GM18511 (cell line): ENCODE measurements at regions not wholly inside any gene's neighbourhood (a gene's known extent, or its start where the extent isn't known, plus 50 kb on each side); places are given as distances from the start of the nearest gene placed in this dataset.

Experiments used
- ATAC-seq: cut with Tn5 transposase; IDR thresholded peaks from one replicate; pipeline ENCODE4 v1.9.1; 2021; ENCODE audit warnings: mild to moderate bottlenecking, moderate library complexity; ENCODE audit not compliant: unreplicated experiment

DNA sequence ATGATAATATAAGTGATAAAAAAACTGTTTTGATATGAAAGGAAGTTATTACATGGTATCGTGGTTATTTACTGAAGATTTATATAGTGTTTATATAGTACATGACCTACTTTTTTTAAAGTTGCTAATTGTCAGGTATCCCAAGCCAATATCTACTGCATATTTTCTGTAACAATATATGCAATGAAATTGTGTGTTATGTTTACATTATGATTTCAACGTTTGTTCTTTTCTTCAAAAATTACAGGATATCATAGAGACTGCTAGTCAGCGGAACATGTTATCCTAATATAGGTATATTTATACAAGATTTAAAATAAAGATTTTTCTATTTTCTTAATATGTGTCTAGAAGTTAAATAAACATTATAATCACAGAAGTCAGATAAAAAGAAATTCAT is 167.5 kb upstream of the DPYD start:
- ATAC-seq: no peak

GRCh38 chr1:98086796-98087441 is 166.1 kb upstream of the DPYD start:
- no peak for ATAC-seq

GRCh38 chr1:98086156-98086555 is 165.3 kb upstream of the DPYD start:
- no peak for ATAC-seq

- ATAC-seq: no peak
Observed at GRCh38 chr1:98084188-98084587, 163.4 kb upstream of the DPYD start.

GRCh38 chr1:98081944-98082343 is 161.1 kb upstream of the DPYD start:
- ATAC-seq: no peak

- ATAC-seq: no peak
Observed at GRCh38 chr1:98078596-98078995, 157.8 kb upstream of the DPYD start.

GRCh38 chr1:98077691-98078090 is 156.9 kb upstream of the DPYD start:
- no peak for ATAC-seq

- no peak for ATAC-seq
Observed at GRCh38 chr1:98075626-98076025, 154.8 kb upstream of the DPYD start.

- no peak for ATAC-seq
Observed at GRCh38 chr1:98073823-98074222, 153.0 kb upstream of the DPYD start.

- ATAC-seq: no peak
Observed at GRCh38 chr1:98073106-98073505, 152.3 kb upstream of the DPYD start.

DNA sequence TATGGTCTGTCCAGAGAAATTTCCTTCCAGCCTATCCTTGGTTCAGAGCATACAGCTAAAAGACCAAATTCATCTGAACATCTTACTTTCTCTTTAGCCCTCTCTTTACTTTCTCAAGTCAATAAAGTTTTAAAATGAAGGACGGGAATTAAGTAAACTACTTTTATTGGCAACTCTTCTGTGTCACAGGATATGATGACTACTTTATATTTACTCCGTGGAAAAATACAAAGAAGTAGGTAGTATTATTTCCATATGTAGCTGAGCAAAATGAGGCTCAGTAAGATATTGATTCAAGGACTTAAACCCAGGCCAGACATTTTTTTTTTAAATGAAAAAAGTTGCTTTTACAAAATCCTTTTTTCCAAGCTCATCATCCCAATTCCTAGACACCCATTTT is 151.2 kb upstream of the DPYD start:
- no peak for ATAC-seq

GRCh38 chr1:98068016-98068415 is 147.2 kb upstream of the DPYD start:
- ATAC-seq: no peak

DNA sequence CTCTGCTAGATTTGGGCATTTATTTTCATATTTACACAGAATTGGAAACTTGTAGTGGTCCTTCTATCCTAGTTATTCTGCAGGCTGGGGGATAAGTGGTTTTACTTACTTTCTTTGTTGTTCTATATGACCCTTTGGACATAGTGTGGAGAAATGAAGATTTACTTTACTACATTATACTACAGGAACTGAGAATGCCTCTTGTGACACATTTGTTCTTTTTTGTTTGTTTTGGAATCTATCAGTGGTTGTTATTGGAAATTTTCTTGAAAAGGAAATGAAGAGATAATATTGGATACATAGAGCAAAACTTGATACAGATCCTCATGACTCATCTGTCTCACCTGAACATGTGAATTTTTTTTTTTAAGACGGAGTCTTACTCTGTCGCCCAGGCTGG is 146.1 kb upstream of the DPYD start:
- ATAC-seq: no peak

GRCh38 chr1:98059620-98060019 is 138.8 kb upstream of the DPYD start:
- ATAC-seq: no peak

GRCh38 chr1:98058676-98059075 is 137.8 kb upstream of the DPYD start:
- ATAC-seq: no peak

DNA sequence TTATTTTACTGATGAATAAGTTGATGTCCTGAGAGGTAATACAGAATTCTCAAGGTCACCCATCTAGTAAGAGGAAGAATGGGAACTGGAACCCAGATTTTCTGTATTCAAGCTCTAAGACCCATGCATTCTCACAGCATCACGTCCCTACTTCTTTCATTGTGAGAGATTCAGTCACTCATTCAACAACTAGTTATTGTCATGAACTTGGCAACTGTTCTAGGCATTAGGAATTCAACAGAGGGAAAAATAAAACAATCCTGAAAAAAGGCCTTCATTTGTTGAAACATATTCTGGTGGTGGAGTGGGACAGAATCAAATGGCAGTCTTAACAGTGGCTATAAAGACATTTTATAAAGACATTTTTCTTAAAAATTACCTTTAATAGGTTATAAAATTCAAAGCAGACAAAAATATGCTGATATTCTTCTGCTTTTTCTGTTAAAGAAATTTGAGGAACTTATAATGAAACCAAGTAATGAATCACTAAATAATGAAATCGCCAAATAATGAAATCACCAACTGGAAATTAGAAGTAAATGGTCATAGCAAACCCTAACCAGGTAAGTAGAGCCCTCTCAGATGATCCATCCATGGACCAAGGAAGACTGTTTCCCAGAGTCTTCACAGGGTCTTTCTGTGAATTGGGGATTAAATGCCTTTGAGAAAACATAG is 136.5 kb upstream of the DPYD start:
- no peak for ATAC-seq

DNA sequence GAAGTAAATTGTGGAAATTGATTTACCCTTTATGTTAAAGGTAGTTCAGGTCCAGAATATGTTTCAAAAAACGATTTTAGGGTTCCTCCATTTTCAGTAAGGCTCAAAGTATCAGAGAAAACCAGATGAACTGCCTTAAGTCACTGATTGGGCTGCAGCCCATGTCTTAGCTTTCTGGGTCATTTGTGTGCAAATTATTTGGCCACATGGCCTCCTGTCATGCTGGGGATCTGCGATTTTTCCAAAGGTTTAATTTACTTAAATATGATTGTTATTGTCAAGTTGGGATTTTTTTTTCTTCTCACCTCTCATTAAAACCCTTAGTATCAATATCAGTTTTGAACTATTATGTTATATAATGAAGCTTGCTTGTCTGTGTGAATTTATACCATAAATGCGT is 135.9 kb upstream of the DPYD start:
- no peak for ATAC-seq

DNA sequence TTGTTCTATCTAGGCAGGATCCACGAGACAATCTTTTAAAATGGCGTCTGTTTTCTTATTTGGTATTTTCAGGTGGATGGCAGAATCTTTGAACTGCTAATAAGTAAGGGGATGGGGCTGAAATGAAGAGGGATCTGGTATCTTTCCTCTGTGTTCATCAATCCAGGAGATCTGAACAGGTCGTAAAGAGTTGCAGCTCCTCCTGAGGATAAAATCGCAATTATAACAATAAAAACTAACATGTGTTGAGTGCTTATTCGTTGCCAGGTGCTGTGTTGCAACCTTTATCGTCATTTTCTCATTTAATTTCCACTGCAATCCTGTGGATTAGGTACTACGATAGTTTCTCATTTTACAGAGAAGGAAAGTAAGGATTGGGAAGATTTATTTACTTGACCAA is 134.6 kb upstream of the DPYD start:
- no peak for ATAC-seq

GRCh38 chr1:98054786-98055185 is 134.0 kb upstream of the DPYD start:
- ATAC-seq: no peak

- ATAC-seq: no peak
Observed at GRCh38 chr1:98054367-98054701, 133.5 kb upstream of the DPYD start.

DNA sequence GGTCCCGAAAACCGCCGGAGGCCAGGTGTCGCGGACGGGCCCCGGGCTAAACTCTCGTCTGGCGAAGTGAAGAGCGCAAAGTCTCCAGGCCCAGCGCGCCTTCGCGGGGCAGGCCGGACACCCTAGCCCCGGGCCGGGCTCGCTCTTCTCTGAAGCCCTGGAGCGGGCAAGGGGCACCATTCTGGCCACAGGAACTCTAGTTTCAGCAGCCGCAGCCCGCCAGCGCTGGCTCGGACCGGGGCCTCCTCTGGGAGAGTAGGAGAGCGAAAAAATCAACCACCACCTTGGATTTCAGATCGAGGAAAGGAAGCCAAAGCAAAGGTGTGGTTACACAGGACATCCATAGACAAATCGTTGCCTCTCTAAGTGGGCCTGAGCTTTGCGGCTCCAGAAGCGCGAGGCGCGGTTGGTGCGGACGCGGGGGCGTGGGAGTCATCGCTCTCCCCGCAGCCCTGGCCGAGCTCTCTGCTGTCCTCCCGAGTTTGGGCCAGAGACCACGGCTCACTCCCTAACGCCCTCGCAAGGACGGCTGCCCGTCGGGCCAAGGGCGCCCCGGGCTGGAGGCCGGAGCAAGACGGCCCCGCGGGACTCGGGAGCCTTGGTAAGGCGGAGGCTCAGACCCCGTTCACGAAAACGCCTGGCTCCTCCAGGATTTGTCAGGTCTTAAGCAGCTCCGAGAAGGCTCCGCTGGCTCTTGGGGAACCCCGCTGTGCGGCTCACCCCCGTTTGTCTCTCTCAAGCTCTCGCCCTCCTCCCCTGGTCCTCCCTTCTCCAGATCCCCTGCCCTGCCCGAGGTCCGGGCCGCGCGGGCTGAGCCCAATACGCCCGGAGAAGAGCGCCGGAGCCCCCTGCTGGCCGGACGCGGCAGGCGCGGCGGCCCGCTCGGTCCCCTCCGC is 132.9 kb upstream of the DPYD start:
- peak; percentile 97 for ATAC-seq

- peak; percentile 49 for ATAC-seq
Observed at GRCh38 chr1:98051065-98051675, 130.3 kb upstream of the DPYD start.
